NCI-H82 treated with DMSO at 0.1 percent for 48 hours (cell line): ENCODE measurements at regions not wholly inside any gene's neighbourhood (a gene's known extent, or its start where the extent isn't known, plus 50 kb on each side); places are given as distances from the start of the nearest gene placed in this dataset.

Experiments
- DNase-seq: peaks from one replicate; lab custom pipeline; 2025; ENCODE audit not compliant: unreplicated experiment; lab: John Stamatoyannopoulos, UW

DNA sequence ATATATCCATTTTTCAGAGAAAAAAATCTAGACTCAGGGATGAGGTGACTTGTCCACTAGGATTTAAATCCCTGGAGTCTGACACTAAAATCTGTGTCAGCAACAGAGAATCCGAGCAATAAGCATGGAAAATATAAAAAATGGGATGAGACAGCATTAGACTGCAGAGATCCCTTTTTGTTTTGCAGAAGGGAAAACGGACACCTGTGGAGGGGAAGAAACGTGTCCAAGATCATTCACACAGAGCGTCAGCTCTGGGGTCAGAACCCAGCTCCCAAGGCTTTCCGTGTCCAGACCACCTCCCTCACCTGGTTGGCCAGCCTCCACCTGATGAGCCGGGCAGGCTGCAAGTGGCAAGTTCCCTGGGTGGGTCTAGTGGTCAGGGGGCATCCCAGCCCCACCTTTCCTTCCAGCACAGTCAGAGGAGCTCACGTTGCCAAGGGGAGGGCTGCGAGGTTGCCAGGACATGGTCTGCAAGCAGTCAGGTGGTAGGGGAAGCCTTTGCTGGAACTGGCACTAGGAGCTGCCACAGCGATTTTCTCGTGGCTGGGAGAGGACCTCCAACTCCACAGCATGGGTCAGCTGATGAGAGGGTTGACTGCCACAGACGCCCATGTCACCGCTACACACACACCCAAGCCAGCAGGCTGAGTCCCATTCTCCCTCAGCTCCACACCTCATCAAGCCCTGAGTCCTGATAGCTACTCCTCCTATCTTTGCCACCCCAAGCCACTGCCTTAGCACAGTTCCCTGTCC is 65.9 kb upstream of the CPLX2 start:
- no peak for DNase-seq

DNA sequence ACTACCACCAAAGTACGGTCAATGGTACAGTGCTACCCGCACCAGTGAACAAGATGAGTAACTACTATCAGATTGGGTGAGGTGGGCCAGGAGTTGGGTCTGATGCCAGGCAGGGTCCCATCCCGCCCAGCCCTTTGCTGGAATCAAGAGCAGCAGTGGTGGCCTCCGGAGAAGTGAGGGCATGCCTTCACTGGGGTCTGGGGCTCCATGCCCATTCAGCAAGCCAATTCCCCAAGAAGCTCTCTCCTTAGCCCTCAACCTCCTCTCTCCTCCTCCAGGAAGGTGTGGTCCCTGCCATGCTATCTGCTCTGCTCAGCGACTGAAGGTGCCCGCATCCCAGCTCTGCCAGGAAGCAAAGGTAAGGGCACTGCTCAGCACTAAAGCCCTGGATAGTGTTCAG is 62.7 kb upstream of the CPLX2 start:
- no peak for DNase-seq

DNA sequence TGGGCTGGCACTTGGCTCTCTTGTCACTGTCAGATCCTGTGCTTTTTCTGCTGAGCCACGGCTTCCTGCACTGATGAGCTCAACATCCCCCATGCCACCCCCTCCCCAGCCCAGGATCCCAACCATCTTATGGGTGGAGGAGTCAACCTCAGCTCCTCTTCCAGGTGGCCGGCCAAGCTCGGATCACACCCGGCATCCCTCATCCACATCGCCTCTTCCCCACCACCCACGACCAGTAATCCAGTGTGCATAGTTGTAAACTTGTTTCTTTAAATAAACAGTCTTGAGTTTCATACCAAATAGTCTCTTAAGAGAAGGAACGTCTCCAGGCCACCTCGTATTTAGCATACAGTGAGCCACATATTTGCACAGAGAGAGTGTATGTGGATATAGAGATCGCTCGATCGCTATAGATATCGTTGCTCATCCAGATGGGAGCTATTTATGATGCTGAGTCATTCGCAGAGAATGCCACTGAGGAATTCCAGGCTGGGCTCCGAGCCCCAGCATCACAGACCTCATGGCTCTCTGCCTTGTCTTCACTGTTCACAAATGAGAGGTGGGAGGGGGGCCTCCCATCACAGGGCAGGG is 61.8 kb upstream of the CPLX2 start:
- no peak for DNase-seq

DNA sequence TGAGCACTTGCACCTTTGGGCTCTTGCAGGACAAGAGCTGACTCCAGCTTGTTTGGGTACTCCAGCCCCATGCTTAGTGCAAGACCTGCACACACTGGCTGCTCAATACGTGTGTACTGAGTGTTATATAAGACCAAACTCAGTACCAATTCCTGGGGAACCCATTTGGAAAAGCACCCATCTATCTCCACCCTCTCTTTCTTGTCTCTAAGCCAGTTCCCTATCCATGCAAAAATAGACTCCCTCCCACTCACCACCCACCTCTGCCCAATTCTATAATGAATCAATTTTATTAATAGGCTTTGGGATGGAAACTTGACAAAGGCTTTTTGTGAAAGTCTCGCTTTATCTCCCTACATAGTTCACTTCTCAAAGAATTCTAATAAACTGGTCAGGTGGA is 60.9 kb upstream of the CPLX2 start:
- DNase-seq, result no peak

DNA sequence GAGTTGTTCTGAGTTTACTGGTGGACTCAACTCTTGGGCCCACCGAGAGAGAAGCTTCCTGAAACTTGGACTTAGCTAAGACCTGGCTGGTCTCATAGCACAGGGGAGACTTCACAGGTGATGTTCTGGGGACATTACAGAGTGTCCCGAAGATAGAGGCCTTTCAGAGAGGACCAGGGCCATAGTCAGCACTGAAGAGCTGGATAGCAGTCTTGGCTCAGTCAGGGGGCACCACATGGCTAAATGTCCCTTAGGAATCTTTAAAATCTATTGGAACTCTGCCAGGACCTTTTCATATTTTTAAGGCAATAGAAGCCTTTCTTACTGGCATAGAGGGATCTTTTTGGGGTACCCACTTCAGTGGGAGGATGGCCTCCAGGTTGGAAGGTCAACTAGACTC is 59.8 kb upstream of the CPLX2 start:
- no peak for DNase-seq

DNA sequence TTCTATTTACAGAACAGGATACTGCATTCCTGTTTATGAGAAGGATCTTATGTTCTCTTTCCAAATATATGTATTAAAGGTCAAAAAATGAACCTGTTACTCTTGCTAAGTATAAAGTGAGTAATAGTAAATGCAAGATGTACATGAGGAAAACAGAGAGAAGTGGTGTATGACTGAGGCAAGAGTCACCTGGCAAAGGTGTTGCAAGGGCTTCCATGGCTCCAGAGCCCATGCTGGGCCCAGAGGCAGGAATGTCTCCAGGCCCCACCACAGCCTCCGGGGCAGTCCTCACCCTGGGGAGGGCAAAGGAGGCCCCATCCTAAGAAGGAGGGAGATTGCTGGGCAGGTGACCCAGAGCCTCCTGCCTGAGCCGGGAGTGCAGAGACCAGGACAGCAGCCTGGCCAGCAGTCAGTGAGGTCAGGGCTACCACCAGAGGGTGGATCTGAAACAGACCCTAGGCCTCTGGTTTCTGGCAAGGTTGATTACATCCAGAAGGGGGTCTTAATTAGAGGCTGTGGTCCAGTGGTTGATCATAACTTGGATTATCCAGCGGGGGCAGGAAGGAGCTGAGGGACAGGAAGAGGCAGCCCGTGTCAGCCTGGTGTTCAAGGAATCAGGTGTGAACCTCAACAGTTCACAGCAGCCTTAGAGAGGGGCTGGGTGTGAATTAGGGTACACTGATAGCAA is 57.3 kb upstream of the CPLX2 start:
- DNase-seq, result no peak

DNA sequence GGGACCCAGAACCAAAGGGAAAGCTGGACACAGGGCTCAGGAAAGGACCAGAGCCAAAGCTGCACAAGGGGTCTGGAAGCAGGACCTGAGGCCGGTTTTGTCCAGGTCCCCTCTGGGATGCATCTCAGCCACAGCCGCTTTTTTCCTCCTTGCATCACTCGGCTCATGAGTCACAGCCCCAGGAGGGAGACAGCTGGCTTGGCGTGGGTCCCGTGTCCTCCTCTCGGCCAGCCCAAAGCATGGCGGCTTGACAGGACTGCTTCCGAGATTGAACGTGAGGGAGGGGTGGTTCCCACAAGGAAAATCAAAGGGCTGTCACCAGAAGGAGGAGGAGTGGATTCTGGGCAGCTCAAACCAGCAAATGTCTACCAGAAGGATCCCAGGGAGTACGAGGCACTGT is 56.7 kb upstream of the CPLX2 start:
- no peak for DNase-seq

DNA sequence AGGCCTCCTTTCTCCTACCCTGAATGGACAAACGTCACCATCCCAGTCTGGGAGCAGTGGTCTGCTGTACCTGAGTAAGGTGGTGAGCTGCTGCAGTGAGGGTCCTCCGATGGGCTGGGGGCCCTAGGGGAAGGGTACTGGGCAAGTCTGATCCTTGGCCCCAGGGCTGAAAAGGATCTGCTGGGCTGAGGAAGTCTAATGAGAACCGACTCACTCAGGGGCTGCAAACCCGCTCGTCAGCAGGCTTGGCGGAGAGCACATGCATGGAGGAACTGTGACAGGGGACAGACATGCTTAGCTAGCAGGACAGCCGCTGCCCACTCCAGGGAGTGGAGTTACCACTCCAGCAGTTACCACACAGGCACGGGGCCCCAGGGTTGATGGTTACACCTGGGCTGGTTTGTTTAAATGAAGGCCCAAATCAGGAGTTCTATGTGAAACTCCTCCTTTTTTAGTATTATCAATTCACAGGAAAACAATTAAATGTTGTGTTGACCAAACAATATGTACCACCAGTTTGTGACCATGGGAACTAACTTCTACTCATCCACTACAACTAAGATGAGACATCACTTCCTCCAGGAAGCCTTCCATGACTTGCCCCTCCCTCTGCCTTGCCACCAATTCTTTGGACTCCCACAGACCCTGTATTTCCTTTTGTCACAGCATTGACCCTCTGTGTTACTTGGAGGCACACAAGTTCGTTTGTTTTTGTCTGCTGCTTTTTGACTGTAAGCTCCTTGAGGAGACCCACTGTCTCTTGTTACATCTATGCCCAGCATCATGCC is 56.1 kb upstream of the CPLX2 start:
- no peak for DNase-seq

DNA sequence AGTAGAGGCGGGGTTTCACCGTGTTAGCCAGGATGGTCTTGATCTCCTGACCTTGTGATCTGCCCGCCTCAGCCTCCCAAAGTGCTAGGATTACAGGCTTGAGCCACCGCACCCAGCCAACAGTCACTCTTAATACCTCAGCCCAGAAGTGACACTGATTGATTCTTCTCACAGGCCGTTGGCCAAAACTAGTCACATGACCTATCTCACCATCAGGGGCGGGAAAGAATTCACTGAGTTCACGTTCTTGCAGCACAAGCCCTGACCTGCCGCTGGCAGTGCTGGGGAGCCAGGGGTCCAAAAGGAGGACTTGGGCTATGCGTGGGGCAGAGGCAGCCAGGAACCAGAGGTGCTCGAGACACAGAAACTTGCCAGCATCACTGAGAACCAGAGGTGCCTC is 55.0 kb upstream of the CPLX2 start:
- no peak for DNase-seq

DNA sequence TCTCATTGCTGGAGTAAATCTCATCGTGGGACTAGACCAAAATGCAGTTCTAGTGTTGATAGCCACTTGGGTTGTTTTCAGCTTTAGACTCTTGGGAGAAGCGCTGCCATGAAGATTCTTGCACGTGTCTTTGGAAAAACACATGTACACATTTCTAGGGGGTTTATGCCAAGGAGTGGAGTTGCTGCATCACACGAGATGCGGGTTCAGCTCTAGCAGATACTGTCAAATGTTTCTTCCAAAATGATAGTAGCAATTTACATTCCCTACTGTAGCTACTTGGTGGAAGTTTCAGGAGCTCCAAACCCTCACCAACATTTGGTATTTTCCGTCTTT is 52.3 kb upstream of the CPLX2 start:
- DNase-seq, result no peak

DNA sequence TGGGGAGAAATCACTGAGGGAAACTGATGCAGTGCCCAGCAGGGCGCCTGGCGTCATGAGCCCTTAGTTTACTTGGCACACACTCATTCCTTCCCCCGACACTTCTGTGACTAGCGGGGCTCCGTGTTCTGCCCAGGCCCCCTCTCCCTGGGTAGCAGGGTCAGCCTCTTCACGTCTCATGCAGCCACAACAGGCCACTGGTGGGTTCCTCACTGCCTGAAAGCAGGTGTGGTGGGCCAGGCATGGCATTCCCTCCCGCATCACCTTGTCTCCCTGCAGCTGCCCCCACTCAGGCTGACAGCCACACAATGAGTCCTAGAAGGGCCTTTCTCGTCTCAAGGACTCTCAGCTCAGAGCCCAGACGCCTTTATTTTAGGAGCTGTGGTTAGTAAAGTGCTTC is 51.1 kb upstream of the CPLX2 start:
- no peak for DNase-seq
